NOMO-1 treated with dmso at 0.1 percent for 144 hours (cell line): ENCODE measurements at regions not wholly inside any gene's neighbourhood (a gene's known extent, or its start where the extent isn't known, plus 50 kb on each side); places are given as distances from the start of the nearest gene placed in this dataset.

ENCODE experiments used
- DNase-seq: peaks from one replicate; lab custom pipeline; 2025; ENCODE audit not compliant: unreplicated experiment; lab: John Stamatoyannopoulos, UW

GRCh38 chr20:11231742-11232648 lies 558.2 kb upstream of the JAG1 start:
- DNase-seq: no peak

GRCh38 chr20:11232896-11233295 lies 559.1 kb upstream of the JAG1 start:
- DNase-seq: no peak

- DNase-seq: no peak
Observed at GRCh38 chr20:11234181-11234580, 560.4 kb upstream of the JAG1 start.

GRCh38 chr20:11234608-11235007 lies 560.8 kb upstream of the JAG1 start:
- DNase-seq: no peak

- no peak for DNase-seq
Observed at GRCh38 chr20:11235058-11235457, 561.3 kb upstream of the JAG1 start.

- no peak for DNase-seq
Observed at GRCh38 chr20:11242320-11242719, 568.5 kb upstream of the JAG1 start.

GRCh38 chr20:11245431-11245830 lies 571.6 kb upstream of the JAG1 start:
- DNase-seq: no peak

GRCh38 chr20:11246251-11246775 lies 572.5 kb upstream of the JAG1 start:
- DNase-seq: no peak

- no peak for DNase-seq
Observed at GRCh38 chr20:11247046-11248010, 573.5 kb upstream of the JAG1 start.

GRCh38 chr20:11248011-11248409 lies 574.2 kb upstream of the JAG1 start:
- no peak for DNase-seq

- DNase-seq: peak; percentile 3
Observed at GRCh38 chr20:11248687-11249638, 575.2 kb upstream of the JAG1 start.

- no peak for DNase-seq
Observed at GRCh38 chr20:11249683-11250082, 575.9 kb upstream of the JAG1 start.

- DNase-seq: no peak
Observed at GRCh38 chr20:11252447-11252846, 578.6 kb upstream of the JAG1 start.

- DNase-seq: no peak
Observed at GRCh38 chr20:11255455-11255854, 581.7 kb upstream of the JAG1 start.

- DNase-seq: no peak
Observed at GRCh38 chr20:11255860-11256259, 582.1 kb upstream of the JAG1 start.

GRCh38 chr20:11260611-11261010 lies 586.8 kb upstream of the JAG1 start:
- no peak for DNase-seq

- DNase-seq: no peak
Observed at GRCh38 chr20:11261533-11262000, 587.8 kb upstream of the JAG1 start.

- DNase-seq: no peak
Observed at GRCh38 chr20:11266571-11266970, 592.8 kb upstream of the JAG1 start.

- DNase-seq: peak; percentile 43
Observed at GRCh38 chr20:11267131-11267761, 593.4 kb upstream of the JAG1 start.
